GM12891 (cell line): ENCODE measurements at regions not wholly inside any gene's neighbourhood (a gene's known extent, or its start where the extent isn't known, plus 50 kb on each side); places are given as distances from the start of the nearest gene placed in this dataset.
A peak's percentile ranks its signal among the peaks of the same experiment; 100 is the strongest.

Source experiments
- POLR2A ChIP-seq: IDR thresholded peaks from 2 replicates; pipeline ENCODE4 v1.6.1; 2011; ENCODE audit warnings: low read depth, low read length, control low read depth
- POLR2AphosphoS5 ChIP-seq: IDR thresholded peaks from 2 replicates; pipeline ENCODE4 v1.6.1; 2011; ENCODE audit warnings: low read depth, low read length, control low read depth
- POU2F2 ChIP-seq: IDR thresholded peaks from 2 replicates; pipeline ENCODE4 v1.6.1; 2011; ENCODE audit warnings: low read depth, mild to moderate bottlenecking, control low read depth, low read length, moderate library complexity
- TAF1 ChIP-seq: IDR thresholded peaks from 2 replicates; pipeline ENCODE4 v1.6.1; 2011; ENCODE audit warnings: low read depth, low read length, control low read depth

DNA sequence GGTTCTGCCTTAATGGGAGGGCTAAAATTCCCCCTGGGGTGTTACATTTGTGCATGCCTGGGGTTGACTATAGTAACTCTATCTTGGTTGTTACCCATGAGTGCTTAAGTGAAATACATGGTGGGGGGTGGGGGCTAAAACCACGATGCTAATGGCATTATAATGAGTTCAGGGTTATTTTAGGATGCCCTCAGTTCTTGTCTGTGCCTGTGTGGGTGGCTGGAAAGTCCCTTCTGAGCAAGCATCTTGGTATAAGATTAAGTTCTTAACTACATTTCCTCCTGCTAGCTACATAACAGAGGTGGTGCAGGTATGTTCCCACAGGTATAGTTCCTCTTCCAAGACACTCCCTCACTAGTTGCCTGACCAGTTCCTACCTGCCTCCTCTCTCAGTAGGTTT lies 822.3 kb downstream of the LRFN5 start:
- TF ChIP-seq POLR2AphosphoS5 (no peak), POLR2A (no peak), POU2F2 (peak; percentile 98), TAF1 (no peak)
